ENCODE measurements at regions not wholly inside any gene's neighbourhood (a gene's known extent, or its start where the extent isn't known, plus 50 kb on each side); places are given as distances from the start of the nearest gene placed in this dataset.

- no peak for TF ChIP-seq KAT2A (conservative IDR thresholded peaks at IDR 0.05; ENCODE audit: control insufficient read depth, low read depth, low read length)
- no peak for TF ChIP-seq ASH2L (IDR thresholded peaks at IDR 0.05; ENCODE audit: borderline replicate concordance, low read depth)
- no peak for TF ChIP-seq PKNOX1 (IDR thresholded peaks at IDR 0.05)
- no peak for TF ChIP-seq KDM1A (IDR thresholded peaks at IDR 0.05; ENCODE audit: borderline replicate concordance)
- no peak for TF ChIP-seq SMARCA5 (IDR thresholded peaks at IDR 0.05)
- TF ChIP-seq BRCA1 (IDR thresholded peaks at IDR 0.05; ENCODE audit: low read depth, low read length), result no peak
- no peak for TF ChIP-seq RAD51 (IDR thresholded peaks at IDR 0.05)
- H3K27me3 ChIP-seq (replicated peaks in 1 of 2; ENCODE audit: control insufficient read depth in 2 of 2, insufficient read depth in 2 of 2, low read length in 1 of 2), result no peaks in the 10 kb centered on the region
- no peak overlapping the region for H3K27ac ChIP-seq (ENCODE audit: control insufficient read depth, insufficient read depth)
- H3K79me2 ChIP-seq (ENCODE audit: control insufficient read depth, insufficient read depth, low read length), result no peaks in the 10 kb centered on the region
- no peaks in the 10 kb centered on the region for H3K36me3 ChIP-seq (ENCODE audit: control insufficient read depth in 2 of 2, insufficient read depth in 2 of 2, low read length in 1 of 2)
- CTCF ChIA-PET, result no interaction called here
- 70% methylated on average over 1 of the region's 1 CpG for WGBS (ENCODE audit: insufficient coverage, insufficient replicate concordance, low lambda C conversion rate, missing lambda C conversion rate)
- SMC1A ChIA-PET (ENCODE audit: uncharacterized antibody, unreplicated experiment), result interaction anchor here (1.2 to 7.5 kb wide), 2 partner anchors 11 to 16 kb away, joined by 3 to 70 read pairs; no protein-coding TSS in a partner anchor
- RAD21 ChIA-PET (ENCODE audit: unreplicated experiment), result interaction anchor here (0.8 kb wide), 1 partner anchor 38 kb away, joined by 3 read pairs; no protein-coding TSS in a partner anchor
- FAIRE-seq, result no peak
- ATAC-seq, result no peak
- peaks cover 8% of the 10 kb centered on the region; the same call in 1 of the 2 replicates for H3K4me1 ChIP-seq (ENCODE audit: control insufficient read depth, insufficient read depth, low read length)
- in situ Hi-C loops (cut with MboI) (no loop called here), intact Hi-C loops (cut with micrococcal nuclease; ENCODE audit: unreplicated experiment) (loop anchor here (10.0 kb wide), 1 partner anchor 412 kb away; no protein-coding TSS in a partner anchor)
- H3K9me3 ChIP-seq (replicated peaks; ENCODE audit: control insufficient read depth, insufficient read depth, low read length), result no peaks in the 10 kb centered on the region
- no TSS peak for BruUV-seq (replicated peaks)
- no peak overlapping the region for H3K4me2 ChIP-seq (ENCODE audit: control insufficient read depth, insufficient read depth)
- no peak for DNase-seq (ENCODE audit: low read depth, low spot score)
- no peak overlapping the region for H3K9ac ChIP-seq (ENCODE audit: control insufficient read depth, insufficient read depth, low read length)
- no peak overlapping the region for H3K4me3 ChIP-seq
- H4K20me1 ChIP-seq (ENCODE audit: control insufficient read depth, insufficient read depth), result no peaks in the 10 kb centered on the region
- POLR2A ChIA-PET, result no interaction called here
- H2AFZ ChIP-seq (ENCODE audit: control insufficient read depth, low read depth, low read length), result no peak overlapping the region
Observed at GRCh38 chr13:80033286-80033685, 307.6 kb downstream of the SPRY2 start.

GRCh38 chr13:80030491-80030890 lies 310.4 kb downstream of the SPRY2 start:
- RAD21 ChIA-PET (ENCODE audit: unreplicated experiment), result interaction anchor here (0.7 kb wide), 1 partner anchor 267 kb away, joined by 3 read pairs; no protein-coding TSS in a partner anchor
- Histone ChIP-seq H2AFZ (ENCODE audit: control insufficient read depth, low read depth, low read length) (no peak overlapping the region), H3K4me2 (ENCODE audit: control insufficient read depth, insufficient read depth) (no peak overlapping the region), H3K9me3 (replicated peaks; ENCODE audit: control insufficient read depth, insufficient read depth, low read length) (no peaks in the 10 kb centered on the region), H3K79me2 (ENCODE audit: control insufficient read depth, insufficient read depth, low read length) (no peaks in the 10 kb centered on the region), H3K4me3 (no peak overlapping the region), H3K4me1 (ENCODE audit: control insufficient read depth, insufficient read depth, low read length) (no peaks in the 10 kb centered on the region), H3K36me3 (ENCODE audit: control insufficient read depth in 2 of 2, insufficient read depth in 2 of 2, low read length in 1 of 2) (no peaks in the 10 kb centered on the region), H3K9ac (ENCODE audit: control insufficient read depth, insufficient read depth, low read length) (no peak overlapping the region), H3K27ac (ENCODE audit: control insufficient read depth, insufficient read depth) (no peak overlapping the region), H3K27me3 (replicated peaks in 1 of 2; ENCODE audit: control insufficient read depth in 2 of 2, insufficient read depth in 2 of 2, low read length in 1 of 2) (no peaks in the 10 kb centered on the region), H4K20me1 (ENCODE audit: control insufficient read depth, insufficient read depth) (no peaks in the 10 kb centered on the region)
- intact Hi-C loops (cut with micrococcal nuclease; ENCODE audit: unreplicated experiment) (loop anchor here (10.0 kb wide), 1 partner anchor 414 kb away; no protein-coding TSS in a partner anchor), in situ Hi-C loops (cut with MboI) (no loop called here)
- CTCF ChIA-PET, result interaction anchor here (1.4 kb wide), 1 partner anchor 18 kb away, joined by 4 read pairs; no protein-coding TSS in a partner anchor
- WGBS (ENCODE audit: insufficient coverage, insufficient replicate concordance, low lambda C conversion rate, missing lambda C conversion rate), result 2% methylated on average over 3 of the region's 3 CpGs
- SMC1A ChIA-PET (ENCODE audit: uncharacterized antibody, unreplicated experiment), result interaction anchor here (0.8 to 1.2 kb wide), 5 partner anchors 11 to 330 kb away, joined by 3 to 5 read pairs (median 3); no protein-coding TSS in a partner anchor
- ATAC-seq (peak; percentile 76), FAIRE-seq (no peak), DNase-seq (ENCODE audit: low read depth, low spot score) (no peak)
- BruUV-seq (replicated peaks), result no TSS peak
- POLR2A ChIA-PET, result no interaction called here
- TF ChIP-seq IKZF1 (conservative IDR thresholded peaks at IDR 0.05) (no peak), GATAD2B (conservative IDR thresholded peaks at IDR 0.05; ENCODE audit: low read depth) (no peak), CTCF (IDR thresholded peaks at IDR 0.05 in 2 of 3, conservative IDR thresholded peaks at IDR 0.05 in 1 of 3; ENCODE audit: control insufficient read depth in 2 of 3, extremely low read depth in 1 of 3, insufficient read depth in 1 of 3, low read depth in 3 of 3, low read length in 3 of 3) (peak in 2 of 3 experiments; percentile 17 to 22; a peak in 2 of 6 replicates), SREBF1 (IDR thresholded peaks at IDR 0.05; ENCODE audit: low read length) (no peak), RAD21 (IDR thresholded peaks at IDR 0.05; ENCODE audit: insufficient read depth, low read depth, low read length) (peak; percentile 26; the same call in 1 of the 2 replicates), RELB (IDR thresholded peaks at IDR 0.05; ENCODE audit: low read depth) (no peak)

All from GM12878 (cell line).